ENCODE measurements at regions not wholly inside any gene's neighbourhood (a gene's known extent, or its start where the extent isn't known, plus 50 kb on each side); places are given as distances from the start of the nearest gene placed in this dataset.

- peak overlapping the region; percentile 26; the same call in 1 of the 2 replicates for H3K4me3 Mint-ChIP-seq
- no peak for TF ChIP-seq CTCF (IDR thresholded peaks at IDR 0.05)
Measured at GRCh38 chr11:104819603-104820002, 78.7 kb downstream of the CASP12 start.

GRCh38 chr11:104819107-104819506, 79.2 kb downstream of the CASP12 start:
- H3K27ac Mint-ChIP-seq, result no peak overlapping the region
- no peaks in the 10 kb centered on the region for H3K27me3 Mint-ChIP-seq (ENCODE audit: insufficient read depth)
- H3K9me3 Mint-ChIP-seq, result peaks cover 10% of the 10 kb centered on the region; the same call in 1 of the 2 replicates
- H3K36me3 Mint-ChIP-seq (ENCODE audit: low read depth), result no peaks in the 10 kb centered on the region
- H3K4me1 Mint-ChIP-seq (ENCODE audit: low read depth), result peaks cover 8% of the 10 kb centered on the region; the same call in 1 of the 2 replicates
- TF ChIP-seq CTCF (IDR thresholded peaks at IDR 0.05), result no peak
- no peak overlapping the region; the same call in 1 of the 2 replicates for H3K4me3 Mint-ChIP-seq
- DNase-seq, result no peak

More at GRCh38 chr11:104819603-104820002, 78.7 kb downstream of the CASP12 start:
- no peak for DNase-seq
- no peaks in the 10 kb centered on the region for H3K27me3 Mint-ChIP-seq (ENCODE audit: insufficient read depth)
- H3K27ac Mint-ChIP-seq, result no peak overlapping the region
- H3K9me3 Mint-ChIP-seq, result peaks cover 10% of the 10 kb centered on the region; the same call in 1 of the 2 replicates
- H3K36me3 Mint-ChIP-seq (ENCODE audit: low read depth), result no peaks in the 10 kb centered on the region
- H3K4me1 Mint-ChIP-seq (ENCODE audit: low read depth), result peaks cover 8% of the 10 kb centered on the region; the same call in 1 of the 2 replicates

- peaks cover 8% of the 10 kb centered on the region; the same call in 1 of the 2 replicates for H3K4me1 Mint-ChIP-seq (ENCODE audit: low read depth)
- H3K4me3 Mint-ChIP-seq, result no peak overlapping the region
- TF ChIP-seq CTCF (IDR thresholded peaks at IDR 0.05), result no peak
- no peak overlapping the region for H3K27ac Mint-ChIP-seq
- DNase-seq, result no peak
- H3K27me3 Mint-ChIP-seq (ENCODE audit: insufficient read depth), result no peaks in the 10 kb centered on the region
- H3K36me3 Mint-ChIP-seq (ENCODE audit: low read depth), result no peaks in the 10 kb centered on the region
- H3K9me3 Mint-ChIP-seq, result peaks cover 10% of the 10 kb centered on the region; the same call in 1 of the 2 replicates
Measured at GRCh38 chr11:104817973-104818372, 80.3 kb downstream of the CASP12 start.

GRCh38 chr11:104813532-104813931, 84.7 kb downstream of the CASP12 start:
- H3K4me1 Mint-ChIP-seq (ENCODE audit: low read depth), result no peaks in the 10 kb centered on the region; the same call in 1 of the 2 replicates
- no peak overlapping the region for H3K4me3 Mint-ChIP-seq
- DNase-seq, result no peak
- no peak overlapping the region for H3K27ac Mint-ChIP-seq
- no peaks in the 10 kb centered on the region; the same call in 1 of the 2 replicates for H3K9me3 Mint-ChIP-seq
- no peak for TF ChIP-seq CTCF (IDR thresholded peaks at IDR 0.05)
- H3K27me3 Mint-ChIP-seq (ENCODE audit: insufficient read depth), result no peaks in the 10 kb centered on the region
- H3K36me3 Mint-ChIP-seq (ENCODE audit: low read depth), result no peaks in the 10 kb centered on the region

DNA sequence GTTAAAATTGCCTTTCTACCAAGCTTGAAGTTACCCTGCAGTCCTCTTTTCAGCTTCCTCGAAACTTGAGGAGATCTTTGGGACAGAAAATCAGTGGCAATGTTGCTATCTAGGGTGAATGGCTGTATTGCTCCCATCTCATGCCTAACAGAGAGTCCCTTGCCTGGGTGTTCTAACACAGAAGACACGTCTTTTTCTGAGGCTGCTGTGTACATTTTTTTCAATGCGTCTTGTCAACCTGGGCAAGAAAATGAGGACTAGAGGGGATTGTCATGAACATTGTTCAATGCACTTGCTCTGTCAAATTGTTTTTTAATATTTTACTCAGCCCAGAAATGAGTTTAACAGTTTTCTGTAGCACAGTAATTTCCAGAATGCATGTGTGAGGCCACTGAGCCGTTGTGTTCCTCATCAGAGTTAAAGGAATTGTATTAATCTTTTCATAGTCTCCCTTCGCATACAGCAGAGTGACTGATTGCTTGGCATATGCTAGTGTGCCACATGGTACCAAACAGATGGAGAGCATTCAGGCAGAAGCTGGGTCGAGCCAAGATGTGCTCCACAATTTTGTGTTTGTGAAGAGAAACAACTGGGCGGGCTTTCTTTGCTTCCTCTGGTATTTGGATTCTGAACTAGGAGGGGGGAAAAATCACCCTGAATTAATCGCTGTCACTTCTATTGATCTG, 86.0 kb downstream of the CASP12 start:
- peak overlapping the region; percentile 15; the same call in 1 of the 2 replicates for H3K4me3 Mint-ChIP-seq
- H3K36me3 Mint-ChIP-seq (ENCODE audit: low read depth), result no peaks in the 10 kb centered on the region
- H3K27me3 Mint-ChIP-seq (ENCODE audit: insufficient read depth), result no peaks in the 10 kb centered on the region
- no peak overlapping the region for H3K27ac Mint-ChIP-seq
- H3K9me3 Mint-ChIP-seq, result no peaks in the 10 kb centered on the region; the same call in 1 of the 2 replicates
- no peaks in the 10 kb centered on the region for H3K4me1 Mint-ChIP-seq (ENCODE audit: low read depth)
- DNase-seq, result no peak
- no peak for TF ChIP-seq CTCF (IDR thresholded peaks at IDR 0.05)
